Neural crest cell (in vitro differentiated cells): ENCODE measurements at regions not wholly inside any gene's neighbourhood (a gene's known extent, or its start where the extent isn't known, plus 50 kb on each side); places are given as distances from the start of the nearest gene placed in this dataset.
A peak's percentile ranks its signal among the peaks of the same experiment; 100 is the strongest.

Experiments
- DNase-seq: peaks from one replicate; pipeline ENCODE4 v3.0.0; 2021; ENCODE audit warnings: low read depth, mixed read lengths, low spot score
- H3K27ac Mint-ChIP-seq: one replicate; pipeline ENCODE4 v1.8.0; 2021; ENCODE audit warnings: mild to moderate bottlenecking, mixed read lengths; ENCODE audit not compliant: unreplicated experiment
- H3K27me3 Mint-ChIP-seq: 2 replicates; pipeline ENCODE4 v1.8.0; 2021; ENCODE audit warnings: low read depth, mild to moderate bottlenecking, mixed read lengths
- H3K36me3 Mint-ChIP-seq: 2 replicates; pipeline ENCODE4 v1.8.0; 2021; ENCODE audit warnings: low read depth, mild to moderate bottlenecking, mixed read lengths
- H3K4me1 Mint-ChIP-seq: 2 replicates; pipeline ENCODE4 v1.8.0; 2021; ENCODE audit warnings: mixed read lengths
- H3K4me3 Mint-ChIP-seq: one replicate; pipeline ENCODE4 v1.8.0; 2021; ENCODE audit warnings: mild to moderate bottlenecking, mixed read lengths
- H3K9me3 Mint-ChIP-seq: 2 replicates; pipeline ENCODE4 v1.8.0; 2021; ENCODE audit warnings: mixed read lengths
- CTCF ChIP-seq: fragments of 200-600 bp; sonication (generic); conservative IDR thresholded peaks from 2 replicates; pipeline ENCODE4 v1.5.0; 2021; ENCODE audit warnings: antibody characterized with exemption, mild to moderate bottlenecking

DNA sequence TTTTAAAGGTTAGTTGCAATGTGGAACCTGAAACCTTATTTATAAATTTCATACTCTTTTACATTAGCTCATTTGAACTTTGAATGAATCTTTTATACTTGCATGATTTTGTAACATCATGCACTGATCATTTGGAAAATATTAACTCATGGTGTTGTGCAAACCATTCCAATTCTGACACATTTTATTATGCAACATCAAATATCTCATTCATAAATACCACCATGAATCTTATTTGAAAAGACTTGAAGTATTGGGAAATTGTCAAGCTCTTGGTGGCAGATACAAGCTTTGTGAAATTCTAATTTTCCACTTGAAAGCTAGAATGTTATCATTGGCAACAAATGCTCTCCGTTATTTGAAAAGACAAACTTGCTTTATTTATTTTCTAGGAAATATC lies 379.9 kb upstream of the PCDH20 start:
- H3K36me3 Mint-ChIP-seq, result no peaks in the 10 kb centered on the region
- no peaks in the 10 kb centered on the region for H3K27me3 Mint-ChIP-seq
- no peaks in the 10 kb centered on the region for H3K4me1 Mint-ChIP-seq

GRCh38 chr13:61779456-61779855 lies 363.8 kb upstream of the PCDH20 start:
- Mint-ChIP-seq H3K4me3 (no peak overlapping the region), H3K27me3 (no peaks in the 10 kb centered on the region)

More for the DNA sequence above, 379.9 kb upstream of the PCDH20 start:
- no peak for TF ChIP-seq CTCF
- no peak overlapping the region for H3K4me3 Mint-ChIP-seq
- H3K27ac Mint-ChIP-seq, result no peak overlapping the region
- no peak for DNase-seq
- H3K9me3 Mint-ChIP-seq, result no peaks in the 10 kb centered on the region

GRCh38 chr13:61778531-61778930 lies 362.9 kb upstream of the PCDH20 start:
- no peak for DNase-seq
- TF ChIP-seq CTCF, result no peak
- Mint-ChIP-seq H3K36me3 (no peaks in the 10 kb centered on the region), H3K27me3 (no peaks in the 10 kb centered on the region), H3K4me1 (peaks cover 4% of the 10 kb centered on the region), H3K4me3 (no peak overlapping the region), H3K27ac (peak overlapping the region; percentile 46), H3K9me3 (no peaks in the 10 kb centered on the region)

More at GRCh38 chr13:61779456-61779855, 363.8 kb upstream of the PCDH20 start:
- no peak for TF ChIP-seq CTCF
- peaks cover 4% of the 10 kb centered on the region for H3K4me1 Mint-ChIP-seq
- H3K36me3 Mint-ChIP-seq, result no peaks in the 10 kb centered on the region
- no peaks in the 10 kb centered on the region for H3K9me3 Mint-ChIP-seq
- no peak for DNase-seq
- H3K27ac Mint-ChIP-seq, result no peak overlapping the region

GRCh38 chr13:61777899-61778298 lies 362.2 kb upstream of the PCDH20 start:
- peaks cover 4% of the 10 kb centered on the region for H3K4me1 Mint-ChIP-seq
- no peak for DNase-seq
- H3K27ac Mint-ChIP-seq, result no peak overlapping the region
- no peak for TF ChIP-seq CTCF
- no peaks in the 10 kb centered on the region for H3K9me3 Mint-ChIP-seq
- H3K36me3 Mint-ChIP-seq, result no peaks in the 10 kb centered on the region
- H3K27me3 Mint-ChIP-seq, result no peaks in the 10 kb centered on the region
- no peak overlapping the region for H3K4me3 Mint-ChIP-seq

GRCh38 chr13:61777271-61777670 lies 361.6 kb upstream of the PCDH20 start:
- DNase-seq, result no peak

More at GRCh38 chr13:61777271-61777670, 361.6 kb upstream of the PCDH20 start:
- Mint-ChIP-seq H3K4me3 (no peak overlapping the region), H3K27ac (no peak overlapping the region), H3K27me3 (no peaks in the 10 kb centered on the region), H3K9me3 (no peaks in the 10 kb centered on the region), H3K36me3 (no peaks in the 10 kb centered on the region), H3K4me1 (peaks cover 4% of the 10 kb centered on the region)
- TF ChIP-seq CTCF, result no peak
